ENCODE measurements at regions not wholly inside any gene's neighbourhood (a gene's known extent, or its start where the extent isn't known, plus 50 kb on each side); places are given as distances from the start of the nearest gene placed in this dataset.
A peak's percentile ranks its signal among the peaks of the same experiment; 100 is the strongest.
"Not testable (repeated sequence)": the region's sequence is repeated elsewhere in the genome, so short reads cannot be mapped to it uniquely, and the experiment has no call there.

- not testable (repeated sequence) for H3K4me3 Mint-ChIP-seq
These were observed 97.1 kb upstream of the CHST15 start for GRCh38 chr10:124190476-124190875.

GRCh38 chr10:124186956-124187355 is 93.6 kb upstream of the CHST15 start:
- no peaks in the 10 kb centered on the region for H3K36me3 Mint-ChIP-seq
- H3K4me1 Mint-ChIP-seq (ENCODE audit: low read depth in 2 of 2) = no peaks in the 10 kb centered on the region
- H3K9me3 Mint-ChIP-seq = no peaks in the 10 kb centered on the region
- H3K27ac Mint-ChIP-seq = no peak overlapping the region
- H3K4me3 Mint-ChIP-seq = no peak overlapping the region
- DNase-seq (ENCODE audit: low spot score) (no peak), ATAC-seq (peak in 1 of 2 donors; percentile 20)
- H3K27me3 Mint-ChIP-seq = peaks cover 19 to 32% of the 10 kb centered on the region in 2 donors

More at GRCh38 chr10:124190476-124190875, 97.1 kb upstream of the CHST15 start:
- ATAC-seq; H3K27ac Mint-ChIP-seq; H3K9me3 Mint-ChIP-seq; H3K36me3 Mint-ChIP-seq; H3K4me1 Mint-ChIP-seq (ENCODE audit: low read depth in 2 of 2); DNase-seq (ENCODE audit: low spot score): not testable (repeated sequence)
- peaks cover 29 to 42% of the 10 kb centered on the region in 2 donors for H3K27me3 Mint-ChIP-seq

- Mint-ChIP-seq H3K27ac (no peak overlapping the region), H3K4me1 (ENCODE audit: low read depth in 2 of 2) (no peaks in the 10 kb centered on the region), H3K27me3 (peaks cover 4 to 13% of the 10 kb centered on the region in 2 donors), H3K4me3 (no peak overlapping the region), H3K36me3 (no peaks in the 10 kb centered on the region), H3K9me3 (no peaks in the 10 kb centered on the region)
- no peak for ATAC-seq
- no peak for DNase-seq (ENCODE audit: low spot score)
These were observed 91.7 kb upstream of the CHST15 start for GRCh38 chr10:124185084-124185483.

- no peak for DNase-seq (ENCODE audit: low spot score)
- no peak overlapping the region for H3K27ac Mint-ChIP-seq
- H3K4me1 Mint-ChIP-seq (ENCODE audit: low read depth in 2 of 2) = no peaks in the 10 kb centered on the region
- no peaks in the 10 kb centered on the region for H3K9me3 Mint-ChIP-seq
- peaks cover 0 to 5% of the 10 kb centered on the region in 2 donors for H3K27me3 Mint-ChIP-seq
- peak in 1 of 2 donors; percentile 25 for ATAC-seq
- H3K36me3 Mint-ChIP-seq = no peaks in the 10 kb centered on the region
- H3K4me3 Mint-ChIP-seq = no peak overlapping the region
These were observed 90.9 kb upstream of the CHST15 start for GRCh38 chr10:124184208-124184830.

GRCh38 chr10:124183617-124184016 is 90.2 kb upstream of the CHST15 start:
- Mint-ChIP-seq H3K4me3 (no peak overlapping the region), H3K27me3 (no peaks in the 10 kb centered on the region), H3K36me3 (no peaks in the 10 kb centered on the region), H3K4me1 (ENCODE audit: low read depth in 2 of 2) (no peaks in the 10 kb centered on the region), H3K9me3 (no peaks in the 10 kb centered on the region), H3K27ac (no peak overlapping the region)
- no peak for ATAC-seq
- DNase-seq (ENCODE audit: low spot score) = no peak

GRCh38 chr10:124182088-124182541 is 88.7 kb upstream of the CHST15 start:
- H3K27me3 Mint-ChIP-seq = no peaks in the 10 kb centered on the region
- H3K4me1 Mint-ChIP-seq (ENCODE audit: low read depth in 2 of 2) = no peaks in the 10 kb centered on the region
- H3K27ac Mint-ChIP-seq = no peak overlapping the region
- no peak overlapping the region for H3K4me3 Mint-ChIP-seq
- H3K9me3 Mint-ChIP-seq = no peaks in the 10 kb centered on the region
- ATAC-seq (no peak), DNase-seq (ENCODE audit: low spot score) (no peak)
- no peaks in the 10 kb centered on the region for H3K36me3 Mint-ChIP-seq

- Mint-ChIP-seq H3K4me3 (no peak overlapping the region), H3K27me3 (peaks cover 0 to 3% of the 10 kb centered on the region in 2 donors), H3K9me3 (no peaks in the 10 kb centered on the region), H3K4me1 (ENCODE audit: low read depth in 2 of 2) (no peaks in the 10 kb centered on the region), H3K27ac (no peak overlapping the region), H3K36me3 (no peaks in the 10 kb centered on the region)
- DNase-seq (ENCODE audit: low spot score) (no peak), ATAC-seq (no peak)
These were observed 88.3 kb upstream of the CHST15 start for GRCh38 chr10:124181656-124182055.

GRCh38 chr10:124180947-124181549 is 87.7 kb upstream of the CHST15 start:
- peaks cover 0 to 1% of the 10 kb centered on the region in 2 donors for H3K4me1 Mint-ChIP-seq (ENCODE audit: low read depth in 2 of 2)
- no peak overlapping the region for H3K27ac Mint-ChIP-seq
- no peak overlapping the region for H3K4me3 Mint-ChIP-seq
- no peaks in the 10 kb centered on the region for H3K36me3 Mint-ChIP-seq
- ATAC-seq = peak in 1 of 2 donors; percentile 8
- H3K27me3 Mint-ChIP-seq = peaks cover 0 to 3% of the 10 kb centered on the region in 2 donors
- H3K9me3 Mint-ChIP-seq = no peaks in the 10 kb centered on the region
- no peak for DNase-seq (ENCODE audit: low spot score)

- H3K27ac Mint-ChIP-seq = no peak overlapping the region
- no peaks in the 10 kb centered on the region for H3K36me3 Mint-ChIP-seq
- H3K27me3 Mint-ChIP-seq = peaks cover 0 to 6% of the 10 kb centered on the region in 2 donors
- peaks cover 0 to 4% of the 10 kb centered on the region in 2 donors for H3K4me1 Mint-ChIP-seq (ENCODE audit: low read depth in 2 of 2)
- ATAC-seq (no peak), DNase-seq (ENCODE audit: low spot score) (no peak)
- H3K9me3 Mint-ChIP-seq = no peaks in the 10 kb centered on the region
- no peak overlapping the region for H3K4me3 Mint-ChIP-seq
These were observed 86.8 kb upstream of the CHST15 start for GRCh38 chr10:124180044-124180745.

- no peaks in the 10 kb centered on the region for H3K36me3 Mint-ChIP-seq
- DNase-seq (ENCODE audit: low spot score) (no peak), ATAC-seq (no peak)
- H3K4me1 Mint-ChIP-seq (ENCODE audit: low read depth in 2 of 2) = peaks cover 0 to 4% of the 10 kb centered on the region in 2 donors
- peaks cover 0 to 6% of the 10 kb centered on the region in 2 donors for H3K27me3 Mint-ChIP-seq
- no peak overlapping the region for H3K4me3 Mint-ChIP-seq
- H3K9me3 Mint-ChIP-seq = no peaks in the 10 kb centered on the region
- H3K27ac Mint-ChIP-seq = no peak overlapping the region
These were observed 86.1 kb upstream of the CHST15 start for GRCh38 chr10:124179308-124180043.

GRCh38 chr10:124177180-124177518 is 83.8 kb upstream of the CHST15 start:
- Mint-ChIP-seq H3K4me1 (ENCODE audit: low read depth in 2 of 2) (peaks cover 0 to 4% of the 10 kb centered on the region in 2 donors), H3K9me3 (no peaks in the 10 kb centered on the region), H3K27ac (no peak overlapping the region), H3K36me3 (no peaks in the 10 kb centered on the region), H3K4me3 (no peak overlapping the region), H3K27me3 (peaks cover 0 to 6% of the 10 kb centered on the region in 2 donors)
- DNase-seq (ENCODE audit: low spot score) (no peak), ATAC-seq (no peak)

- ATAC-seq (no peak), DNase-seq (ENCODE audit: low spot score) (no peak)
- Mint-ChIP-seq H3K27me3 (peaks cover 0 to 6% of the 10 kb centered on the region in 2 donors), H3K4me3 (no peak overlapping the region), H3K4me1 (ENCODE audit: low read depth in 2 of 2) (peaks cover 0 to 4% of the 10 kb centered on the region in 2 donors), H3K9me3 (no peaks in the 10 kb centered on the region), H3K36me3 (no peaks in the 10 kb centered on the region), H3K27ac (no peak overlapping the region)
These were observed 83.2 kb upstream of the CHST15 start for GRCh38 chr10:124176349-124177179.

GRCh38 chr10:124175701-124176348 is 82.4 kb upstream of the CHST15 start:
- DNase-seq (ENCODE audit: low spot score) (no peak), ATAC-seq (no peak)
- peaks cover 0 to 6% of the 10 kb centered on the region in 2 donors for H3K27me3 Mint-ChIP-seq
- H3K4me3 Mint-ChIP-seq = no peak overlapping the region
- H3K36me3 Mint-ChIP-seq = no peaks in the 10 kb centered on the region
- H3K27ac Mint-ChIP-seq = no peak overlapping the region
- peaks cover 0 to 4% of the 10 kb centered on the region in 2 donors for H3K4me1 Mint-ChIP-seq (ENCODE audit: low read depth in 2 of 2)
- no peaks in the 10 kb centered on the region for H3K9me3 Mint-ChIP-seq
